Mesendoderm (in vitro differentiated cells): ENCODE measurements at regions not wholly inside any gene's neighbourhood (a gene's known extent, or its start where the extent isn't known, plus 50 kb on each side); places are given as distances from the start of the nearest gene placed in this dataset.

ENCODE experiments used
- DNase-seq: peaks from one replicate; pipeline ENCODE4 v3.0.0; 2013
- H2AK5ac ChIP-seq: 2 replicates; pipeline ENCODE4 v1.6.1; 2013; ENCODE audit warnings: low read length, inconsistent platforms
- H2BK120ac ChIP-seq: 2 replicates; pipeline ENCODE4 v1.6.1; 2013; ENCODE audit warnings: low read depth, mild to moderate bottlenecking, low read length, moderate library complexity, mixed read lengths
- H2BK15ac ChIP-seq: replicated peaks from 2 replicates; pipeline ENCODE4 v1.6.1; 2013; ENCODE audit warnings: low read depth, mild to moderate bottlenecking, moderate library complexity
- H2BK5ac ChIP-seq: 2 replicates; pipeline ENCODE4 v1.6.1; 2013; ENCODE audit warnings: low read length, inconsistent platforms
- H3K18ac ChIP-seq: 2 replicates; pipeline ENCODE4 v1.6.1; 2013; ENCODE audit warnings: mild to moderate bottlenecking, low read length, mixed read lengths
- H3K23ac ChIP-seq: one replicate; pipeline ENCODE4 v1.6.1; 2013; ENCODE audit warnings: low read length
- H3K27ac ChIP-seq: 2 replicates; pipeline ENCODE4 v1.5.1; 2013; ENCODE audit warnings: low read depth, mild to moderate bottlenecking, inconsistent platforms, low read length, moderate library complexity
- H3K27me3 ChIP-seq: 2 replicates; pipeline ENCODE4 v1.6.1; 2013; ENCODE audit warnings: low read length, control low read depth, mild to moderate bottlenecking, inconsistent platforms; ENCODE audit not compliant: insufficient read depth, poor library complexity
- H3K36me3 ChIP-seq: 2 replicates; pipeline ENCODE4 v1.6.1; 2013; ENCODE audit warnings: low read length, inconsistent platforms; ENCODE audit not compliant: control insufficient read depth, insufficient read depth
- H3K4ac ChIP-seq: one replicate; pipeline ENCODE4 v1.6.1; 2013; ENCODE audit warnings: low read depth, mild to moderate bottlenecking, low read length, moderate library complexity
- H3K4me1 ChIP-seq: 2 replicates; pipeline ENCODE4 v1.6.1; 2013; ENCODE audit warnings: low read depth, low read length, inconsistent platforms; ENCODE audit not compliant: control insufficient read depth
- H3K4me2 ChIP-seq: 2 replicates; pipeline ENCODE4 v1.6.1; 2013; ENCODE audit warnings: low read length
- H3K4me3 ChIP-seq: 2 replicates; pipeline ENCODE4 v1.5.1; 2013; ENCODE audit warnings: mild to moderate bottlenecking, low read length
- H3K56ac ChIP-seq: one replicate; pipeline ENCODE4 v1.6.1; 2013; ENCODE audit warnings: low read length
- H3K79me1 ChIP-seq: 2 replicates; pipeline ENCODE4 v1.6.1; 2013; ENCODE audit warnings: low read length, inconsistent platforms
- H3K79me2 ChIP-seq: 2 replicates; pipeline ENCODE4 v1.6.1; 2013; ENCODE audit warnings: mild to moderate bottlenecking, low read length; ENCODE audit not compliant: control insufficient read depth, insufficient read depth
- H3K9ac ChIP-seq: 2 replicates; pipeline ENCODE4 v1.6.1; 2013; ENCODE audit warnings: low read length, inconsistent platforms
- H4K5ac ChIP-seq: one replicate; pipeline ENCODE4 v1.6.1; 2013; ENCODE audit warnings: low read length
- H4K8ac ChIP-seq: one replicate; pipeline ENCODE4 v1.6.1; 2013; ENCODE audit warnings: low read depth, mild to moderate bottlenecking, control low read depth, low read length, moderate library complexity
- WGBS: extraction: QIAGEN DNeasy Blood & Tissue Kit; methylation state at CpG from one replicate; pipeline ENCODE4 v1.1.7; 2013; ENCODE audit warnings: low lambda C conversion rate, missing lambda C conversion rate; ENCODE audit not compliant: insufficient coverage; ENCODE audit errors: extremely low coverage; 5-methylcytosine and 5-hydroxymethylcytosine counted together

GRCh38 chr9:120291050-120291449 is 288.9 kb downstream of the CDK5RAP2 start:
- no peak overlapping the region for H2BK15ac ChIP-seq
- no peak overlapping the region for H2BK120ac ChIP-seq
- no peaks in the 10 kb centered on the region for H3K4me1 ChIP-seq
- no peaks in the 10 kb centered on the region for H3K36me3 ChIP-seq
- no peak overlapping the region for H3K4me3 ChIP-seq
- no peak overlapping the region for H3K27ac ChIP-seq
- H2AK5ac ChIP-seq: no peak overlapping the region
- H3K23ac ChIP-seq: no peak overlapping the region
- no peak overlapping the region for H3K56ac ChIP-seq
- H3K18ac ChIP-seq: no peak overlapping the region
- no peak overlapping the region for H4K5ac ChIP-seq
- no peak for DNase-seq
- H3K27me3 ChIP-seq: no peaks in the 10 kb centered on the region
- no CpG with 5 or more reads among the region's 3 CpGs for WGBS
- no peak overlapping the region for H3K9ac ChIP-seq
- no peaks in the 10 kb centered on the region for H3K79me1 ChIP-seq
- no peaks in the 10 kb centered on the region for H3K79me2 ChIP-seq
- H4K8ac ChIP-seq: no peak overlapping the region
- no peak overlapping the region for H2BK5ac ChIP-seq
- H3K4me2 ChIP-seq: no peak overlapping the region
- H3K4ac ChIP-seq: no peak overlapping the region

- no peak overlapping the region for H3K23ac ChIP-seq
- H4K5ac ChIP-seq: no peak overlapping the region
- WGBS: no CpG with 5 or more reads among the region's 9 CpGs
Measured at GRCh38 chr9:120289990-120290975, 289.7 kb downstream of the CDK5RAP2 start.

GRCh38 chr9:120289098-120289497 is 290.9 kb downstream of the CDK5RAP2 start:
- Histone ChIP-seq H3K36me3 (no peaks in the 10 kb centered on the region), H4K5ac (no peak overlapping the region), H2BK5ac (no peak overlapping the region), H3K4me3 (no peak overlapping the region), H3K27ac (no peak overlapping the region), H2BK120ac (no peak overlapping the region), H3K18ac (no peak overlapping the region), H2BK15ac (no peak overlapping the region), H3K4ac (no peak overlapping the region), H3K56ac (no peak overlapping the region), H3K79me1 (no peaks in the 10 kb centered on the region), H3K4me1 (no peaks in the 10 kb centered on the region), H4K8ac (no peak overlapping the region), H3K27me3 (no peaks in the 10 kb centered on the region), H3K79me2 (no peaks in the 10 kb centered on the region), H3K23ac (no peak overlapping the region), H2AK5ac (no peak overlapping the region), H3K9ac (no peak overlapping the region), H3K4me2 (no peak overlapping the region)
- no peak for DNase-seq

More at GRCh38 chr9:120289990-120290975, 289.7 kb downstream of the CDK5RAP2 start:
- Histone ChIP-seq H3K79me1 (no peaks in the 10 kb centered on the region), H2BK120ac (no peak overlapping the region), H3K4ac (no peak overlapping the region), H3K56ac (no peak overlapping the region), H3K9ac (no peak overlapping the region), H4K8ac (no peak overlapping the region), H3K79me2 (no peaks in the 10 kb centered on the region), H3K27ac (no peak overlapping the region), H3K18ac (no peak overlapping the region), H3K4me1 (no peaks in the 10 kb centered on the region), H2BK15ac (no peak overlapping the region), H2AK5ac (no peak overlapping the region), H3K4me3 (no peak overlapping the region), H2BK5ac (no peak overlapping the region), H3K36me3 (no peaks in the 10 kb centered on the region), H3K4me2 (no peak overlapping the region), H3K27me3 (no peaks in the 10 kb centered on the region)
- no peak for DNase-seq

GRCh38 chr9:120286530-120286929 is 293.4 kb downstream of the CDK5RAP2 start:
- no peak overlapping the region for H4K8ac ChIP-seq
- no peaks in the 10 kb centered on the region for H3K79me1 ChIP-seq
- no peak overlapping the region for H3K4me2 ChIP-seq
- WGBS: no CpG with 5 or more reads among the region's 3 CpGs
- H3K27me3 ChIP-seq: no peaks in the 10 kb centered on the region
- H3K36me3 ChIP-seq: no peaks in the 10 kb centered on the region
- no peak overlapping the region for H4K5ac ChIP-seq
- H3K4me3 ChIP-seq: no peak overlapping the region
- no peak overlapping the region for H2BK5ac ChIP-seq
- H2AK5ac ChIP-seq: no peak overlapping the region
- H2BK120ac ChIP-seq: no peak overlapping the region
- H3K79me2 ChIP-seq: no peaks in the 10 kb centered on the region
- no peak overlapping the region for H3K27ac ChIP-seq
- H3K4me1 ChIP-seq: no peaks in the 10 kb centered on the region
- no peak overlapping the region for H2BK15ac ChIP-seq
- no peak overlapping the region for H3K18ac ChIP-seq
- H3K23ac ChIP-seq: no peak overlapping the region
- H3K4ac ChIP-seq: no peak overlapping the region
- DNase-seq: no peak
- no peak overlapping the region for H3K56ac ChIP-seq
- H3K9ac ChIP-seq: no peak overlapping the region

GRCh38 chr9:120284821-120285220 is 295.1 kb downstream of the CDK5RAP2 start:
- no peak overlapping the region for H2BK120ac ChIP-seq
- H3K9ac ChIP-seq: no peak overlapping the region
- no peak overlapping the region for H3K4me2 ChIP-seq
- no peak overlapping the region for H3K4me3 ChIP-seq
- no peak overlapping the region for H2BK5ac ChIP-seq
- no peak overlapping the region for H4K8ac ChIP-seq
- H3K79me2 ChIP-seq: no peaks in the 10 kb centered on the region
- H3K56ac ChIP-seq: no peak overlapping the region
- H3K79me1 ChIP-seq: no peaks in the 10 kb centered on the region
- H3K4ac ChIP-seq: no peak overlapping the region
- no peak overlapping the region for H3K27ac ChIP-seq
- no peak overlapping the region for H2BK15ac ChIP-seq
- H3K4me1 ChIP-seq: no peaks in the 10 kb centered on the region
- WGBS: no CpG with 5 or more reads among the region's 2 CpGs
- H3K23ac ChIP-seq: no peak overlapping the region
- no peak for DNase-seq
- no peak overlapping the region for H3K18ac ChIP-seq
- no peak overlapping the region for H2AK5ac ChIP-seq
- H3K27me3 ChIP-seq: no peaks in the 10 kb centered on the region
- H3K36me3 ChIP-seq: no peaks in the 10 kb centered on the region
- H4K5ac ChIP-seq: no peak overlapping the region

- no peaks in the 10 kb centered on the region for H3K36me3 ChIP-seq
- H2BK15ac ChIP-seq: no peak overlapping the region
- H3K79me1 ChIP-seq: no peaks in the 10 kb centered on the region
- no peak for DNase-seq
- H3K27me3 ChIP-seq: no peaks in the 10 kb centered on the region
- no peak overlapping the region for H4K5ac ChIP-seq
- no peak overlapping the region for H3K4ac ChIP-seq
- no peak overlapping the region for H3K4me2 ChIP-seq
- no peak overlapping the region for H3K18ac ChIP-seq
- H2BK120ac ChIP-seq: no peak overlapping the region
- H2BK5ac ChIP-seq: no peak overlapping the region
- H3K4me3 ChIP-seq: no peak overlapping the region
- H2AK5ac ChIP-seq: no peak overlapping the region
- H3K9ac ChIP-seq: no peak overlapping the region
- no peak overlapping the region for H3K23ac ChIP-seq
- no CpG with 5 or more reads among the region's 2 CpGs for WGBS
- H3K56ac ChIP-seq: no peak overlapping the region
- H3K4me1 ChIP-seq: no peaks in the 10 kb centered on the region
- no peaks in the 10 kb centered on the region for H3K79me2 ChIP-seq
- H4K8ac ChIP-seq: no peak overlapping the region
- no peak overlapping the region for H3K27ac ChIP-seq
Measured at GRCh38 chr9:120281665-120282064, 298.3 kb downstream of the CDK5RAP2 start.
